ENCODE measurements at regions not wholly inside any gene's neighbourhood (a gene's known extent, or its start where the extent isn't known, plus 50 kb on each side); places are given as distances from the start of the nearest gene placed in this dataset.
"Not testable (repeated sequence)": the region's sequence is repeated elsewhere in the genome, so short reads cannot be mapped to it uniquely, and the experiment has no call there.

GRCh38 chr2:236417150-236417549 lies 152.5 kb upstream of the ACKR3 start:
- DNase-seq, result no peak

DNA sequence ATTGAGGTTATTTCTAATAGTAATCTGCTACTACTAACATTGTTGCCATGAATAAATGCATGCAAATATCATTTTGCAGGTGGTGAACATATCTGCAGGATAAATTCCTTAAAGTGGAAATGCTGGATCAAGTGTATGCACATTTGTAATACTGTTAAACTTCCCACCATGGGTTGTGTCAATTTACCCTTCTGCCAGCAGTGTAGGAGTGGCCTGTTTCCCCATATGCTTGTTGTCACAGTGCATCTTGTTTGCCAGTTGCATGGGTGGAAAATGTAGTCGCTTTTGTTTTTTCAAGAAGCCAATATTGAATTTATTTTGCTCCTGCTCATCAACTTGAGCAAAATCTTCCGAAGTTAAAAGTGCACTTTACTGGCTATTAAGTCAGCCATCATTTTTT lies 139.0 kb upstream of the ACKR3 start:
- DNase-seq, result no peak

- no peak for DNase-seq
Observed at GRCh38 chr2:236434593-236434992, 135.0 kb upstream of the ACKR3 start.

DNA sequence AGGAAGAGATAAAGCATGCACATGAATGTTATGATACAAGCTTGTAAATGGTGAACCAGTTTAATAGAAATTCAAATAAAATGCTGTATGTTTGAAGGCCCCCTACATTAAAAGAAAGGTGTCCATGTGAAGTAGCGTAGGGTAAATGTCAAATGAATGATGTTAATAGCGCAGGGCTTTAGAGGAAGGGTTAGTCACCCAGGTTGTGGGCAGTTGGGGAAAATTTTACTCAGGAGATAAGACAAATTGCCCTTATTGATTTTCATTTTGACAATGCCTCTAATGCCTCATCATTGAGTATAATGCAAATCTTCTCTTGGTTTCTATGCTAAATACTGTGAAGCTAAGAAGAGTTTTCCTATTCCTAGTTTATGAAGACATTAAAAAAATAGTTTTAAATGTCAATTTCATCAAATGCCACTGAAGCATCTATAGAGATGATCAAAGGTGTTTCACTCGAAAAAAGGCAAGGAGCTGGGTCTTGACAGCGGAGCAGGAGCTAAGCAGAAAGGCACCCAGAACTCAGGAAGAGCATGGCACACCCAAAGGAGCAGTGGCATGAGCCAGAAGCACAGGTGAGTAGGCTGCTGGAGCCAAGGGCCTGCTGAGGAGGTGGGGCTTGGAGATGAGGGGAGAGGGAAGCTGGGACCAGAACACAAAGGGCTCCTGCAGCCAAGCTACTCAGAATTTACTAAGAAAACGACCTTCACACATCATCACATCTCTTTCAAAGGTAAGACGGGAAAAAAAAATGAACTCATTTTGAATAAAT lies 129.3 kb upstream of the ACKR3 start:
- DNase-seq, result no peak

GRCh38 chr2:236444187-236444586 lies 125.4 kb upstream of the ACKR3 start:
- no peak for DNase-seq

- DNase-seq, result no peak
Observed at GRCh38 chr2:236445678-236446077, 123.9 kb upstream of the ACKR3 start.

DNA sequence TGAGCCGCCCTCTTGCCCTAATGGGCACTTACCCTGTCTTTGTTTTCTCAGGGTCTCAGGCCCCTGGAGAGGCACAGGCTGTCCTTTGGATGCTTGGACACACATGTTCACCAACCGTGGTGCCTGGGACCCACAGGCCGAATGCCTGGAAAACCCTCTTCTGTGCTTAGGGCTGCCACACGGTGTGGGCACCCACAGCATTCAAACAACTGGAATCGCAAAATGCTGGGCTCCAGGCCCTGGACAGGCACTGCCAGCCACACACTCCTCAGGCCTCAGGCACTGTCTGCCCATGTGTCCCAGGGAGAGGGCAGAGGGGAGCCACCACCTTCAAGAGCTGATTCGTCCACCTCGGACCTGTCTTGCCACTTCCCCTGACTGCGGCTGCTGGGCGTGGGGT lies 123.1 kb upstream of the ACKR3 start:
- DNase-seq, result no peak

DNA sequence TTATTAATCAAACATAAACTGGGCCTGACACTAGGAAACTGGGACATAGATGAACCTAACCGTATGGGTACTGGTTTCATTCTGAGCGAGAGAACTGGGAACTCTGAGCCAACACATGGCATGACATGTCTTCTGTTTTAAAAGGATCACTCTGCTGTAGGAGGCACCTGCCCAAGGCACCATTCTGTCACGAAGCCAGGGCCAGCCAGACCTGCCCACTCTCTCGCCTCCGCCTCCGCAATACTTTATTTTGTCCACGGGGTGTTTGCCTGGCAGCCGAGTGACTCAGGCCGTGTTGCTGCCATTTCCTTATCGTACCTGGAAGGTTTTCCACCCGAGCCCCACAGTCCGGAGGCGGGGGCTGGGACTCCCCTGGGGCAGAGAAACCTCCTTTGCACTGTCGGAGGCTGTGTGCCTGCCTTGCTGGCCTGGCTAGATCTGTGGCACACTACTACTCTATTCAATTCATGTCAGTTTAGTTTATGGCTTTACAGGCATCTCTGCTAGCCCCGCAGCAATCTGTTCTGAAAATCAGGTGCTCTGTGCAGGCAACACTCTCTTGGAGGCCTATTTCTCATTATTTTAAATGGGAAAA lies 120.4 kb upstream of the ACKR3 start:
- DNase-seq, result no peak

DNA sequence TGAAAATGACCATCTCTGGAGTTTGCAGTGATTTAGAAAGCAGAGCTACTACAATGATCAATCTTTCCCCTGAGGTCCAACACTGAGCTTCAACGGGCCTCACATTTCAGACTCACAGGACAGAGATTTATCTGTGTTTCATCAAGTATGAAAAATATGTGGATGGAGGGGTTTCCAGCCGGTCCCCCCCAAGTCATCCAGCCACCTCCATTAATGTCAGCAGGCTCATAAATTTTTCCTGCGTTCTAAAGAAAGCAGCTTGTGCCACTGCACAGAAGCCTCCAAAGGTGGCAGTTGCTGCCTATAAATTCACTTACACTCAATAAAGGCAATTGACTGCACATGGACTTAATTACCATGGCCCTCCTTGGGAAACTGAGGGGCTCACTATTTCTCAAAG lies 117.4 kb upstream of the ACKR3 start:
- DNase-seq, result no peak

DNA sequence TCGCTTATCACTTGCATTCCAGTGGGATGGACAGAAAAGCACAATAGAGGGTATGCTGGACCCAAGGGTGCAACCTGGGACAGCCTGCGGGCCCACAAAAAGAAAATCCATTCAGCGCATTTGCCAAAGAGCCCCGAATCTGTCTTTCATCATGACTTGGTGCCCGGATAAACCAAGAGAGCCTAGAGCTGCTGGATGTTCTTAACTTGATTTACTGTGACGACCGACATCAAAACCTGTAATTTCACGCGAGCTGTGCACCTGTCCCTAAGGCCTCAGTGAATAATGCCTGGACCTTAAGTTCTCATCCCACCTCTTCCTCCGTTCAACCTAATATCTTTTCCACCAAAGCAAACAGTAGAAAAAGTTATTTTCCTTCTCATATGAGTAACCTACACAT lies 115.5 kb upstream of the ACKR3 start:
- no peak for DNase-seq

- DNase-seq, result no peak
Observed at GRCh38 chr2:236459393-236459792, 110.2 kb upstream of the ACKR3 start.

DNA sequence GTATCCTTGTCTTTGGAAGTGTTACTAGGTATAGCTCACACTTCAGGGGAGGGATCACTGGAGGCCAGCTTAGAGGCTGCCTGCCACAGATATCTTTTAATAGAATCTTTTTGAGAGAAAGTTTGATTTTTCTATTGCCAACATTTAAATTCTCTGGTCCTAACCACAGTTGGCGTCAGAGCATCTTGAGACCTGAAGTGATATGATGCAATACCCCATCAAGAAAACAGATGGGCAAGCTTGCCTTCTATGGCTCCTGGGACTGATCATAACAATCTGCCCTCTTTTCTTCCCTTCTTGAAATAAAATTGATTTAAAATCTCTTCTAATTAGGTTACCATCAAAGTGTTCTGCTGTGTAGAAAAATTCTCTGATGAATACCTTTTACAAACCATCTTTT lies 105.5 kb upstream of the ACKR3 start:
- no peak for DNase-seq

DNA sequence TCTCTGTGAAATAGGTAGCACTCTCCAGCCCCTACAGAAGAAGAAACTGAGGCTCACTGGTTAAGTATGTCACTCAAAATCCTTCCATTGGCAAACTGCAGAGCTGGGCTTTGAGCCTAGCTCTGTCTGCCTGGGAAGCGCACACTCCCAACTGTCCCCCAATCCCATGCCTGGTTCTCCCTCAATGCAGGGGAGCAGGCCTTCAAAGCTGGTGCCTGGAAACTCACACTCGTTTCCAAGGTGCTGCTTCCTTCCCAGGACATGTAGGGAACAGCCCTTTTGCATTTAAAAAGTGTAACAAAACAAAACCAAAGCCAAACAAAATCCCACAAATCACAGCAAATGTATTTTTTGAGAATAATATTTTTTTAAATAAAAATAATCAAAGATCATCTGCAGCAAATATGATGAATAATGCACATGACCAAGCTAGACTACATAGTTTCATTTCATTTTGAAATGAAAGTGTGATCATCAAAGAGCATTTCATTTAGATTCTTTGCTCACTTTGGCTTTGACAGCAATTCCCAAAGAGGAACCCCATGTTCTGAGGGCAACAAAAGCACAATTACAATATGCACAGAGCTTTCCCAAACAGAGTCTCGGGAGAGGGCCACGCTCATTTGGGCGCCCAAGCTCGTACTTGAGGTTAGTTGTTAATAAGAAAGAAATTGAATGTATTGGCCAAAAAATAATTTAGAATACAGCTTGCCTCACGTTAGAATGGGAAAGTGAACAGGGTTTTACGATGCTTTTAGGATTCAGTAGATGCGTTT lies 96.7 kb upstream of the ACKR3 start:
- DNase-seq, result no peak

GRCh38 chr2:236473691-236474090 lies 95.9 kb upstream of the ACKR3 start:
- DNase-seq, result no peak

- DNase-seq, result no peak
Observed at GRCh38 chr2:236479814-236480213, 89.8 kb upstream of the ACKR3 start.

GRCh38 chr2:236483102-236483501 lies 86.5 kb upstream of the ACKR3 start:
- no peak for DNase-seq

GRCh38 chr2:236485519-236485918 lies 84.1 kb upstream of the ACKR3 start:
- DNase-seq, result no peak

GRCh38 chr2:236489083-236489482 lies 80.5 kb upstream of the ACKR3 start:
- not testable (repeated sequence) for DNase-seq

GRCh38 chr2:236489895-236490404 lies 79.7 kb upstream of the ACKR3 start:
- DNase-seq, result no peak

DNA sequence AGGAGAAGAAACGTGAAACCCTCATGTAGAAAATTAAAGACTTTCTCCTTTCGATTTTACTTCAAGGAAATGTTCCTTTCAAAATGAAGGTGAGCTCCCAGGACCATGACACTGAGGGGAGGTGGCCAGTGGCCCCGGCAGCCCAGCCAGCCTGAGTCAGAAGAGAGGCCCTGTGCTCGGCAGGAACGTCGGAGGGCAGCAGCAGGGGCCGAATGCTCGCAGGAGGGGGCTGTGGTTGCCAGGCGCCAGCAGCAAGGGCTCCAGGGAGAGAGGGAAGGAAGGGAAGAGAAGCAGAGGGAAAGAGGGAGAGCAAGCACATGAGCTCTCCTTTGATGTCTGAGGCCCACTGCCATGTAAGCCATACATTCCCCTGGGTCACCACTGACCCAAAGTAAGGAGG lies 73.3 kb upstream of the ACKR3 start:
- DNase-seq, result no peak

GRCh38 chr2:236498369-236498768 lies 71.3 kb upstream of the ACKR3 start:
- no peak for DNase-seq

DNA sequence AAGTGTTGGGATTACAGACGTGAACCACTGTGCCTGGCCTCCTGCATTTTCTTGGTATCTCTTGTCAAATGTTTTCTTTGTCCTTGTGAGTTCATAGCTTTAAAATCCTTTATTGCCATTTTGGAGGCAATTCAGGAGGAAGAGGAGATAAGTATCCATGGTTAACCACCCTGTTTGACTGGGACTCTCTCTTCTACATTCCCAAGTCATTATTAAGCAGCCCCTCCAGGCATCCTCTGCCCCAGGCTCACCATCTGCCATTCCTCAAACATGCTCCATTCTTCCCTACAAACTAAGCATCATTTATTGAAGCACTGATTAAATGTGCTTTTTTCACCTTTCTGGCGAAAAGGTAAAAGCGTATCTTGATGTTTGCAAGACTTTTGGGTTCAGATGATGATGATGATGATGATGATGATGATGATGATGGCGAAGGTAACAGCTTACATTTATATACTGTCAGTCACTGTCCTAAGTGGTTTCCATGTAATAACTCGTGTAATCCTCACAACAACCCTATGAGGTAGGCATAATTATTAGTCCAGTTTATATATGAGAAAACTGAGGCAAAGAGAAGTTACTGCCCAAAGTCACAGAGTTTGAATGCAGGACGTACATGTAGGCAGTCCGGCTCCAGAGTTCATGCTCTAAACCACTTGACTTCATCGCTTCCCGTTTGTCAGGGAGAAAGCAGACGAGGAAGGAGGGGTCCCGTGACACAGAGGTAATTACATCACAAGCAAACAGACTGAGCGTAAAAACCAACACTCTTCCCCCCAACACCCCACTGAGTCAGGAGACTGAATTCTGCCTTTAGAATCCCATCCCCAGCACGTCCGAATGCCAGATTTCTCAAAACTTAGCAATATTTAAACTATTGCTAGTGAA lies 69.7 kb upstream of the ACKR3 start:
- DNase-seq, result no peak

- no peak for DNase-seq
Observed at GRCh38 chr2:236501026-236501425, 68.6 kb upstream of the ACKR3 start.

Data from right forelimb (tissue), 1 donor.